GM12873 (cell line): ENCODE measurements at regions not wholly inside any gene's neighbourhood (a gene's known extent, or its start where the extent isn't known, plus 50 kb on each side); places are given as distances from the start of the nearest gene placed in this dataset.

ENCODE experiments used
- TF ChIP-seq, protein P1 (sequence below): IDR thresholded peaks from 2 replicates; pipeline ENCODE4 v1.5.1; 2012; ENCODE audit warnings: low read depth, mild to moderate bottlenecking, moderate library complexity, low read length, control low read depth; ENCODE audit not compliant: insufficient read depth; ENCODE audit errors: missing control alignments

GRCh38 chrX:151042842-151043241, 59.7 kb downstream of the HMGB3 start:
- TF ChIP-seq, protein P1, sequence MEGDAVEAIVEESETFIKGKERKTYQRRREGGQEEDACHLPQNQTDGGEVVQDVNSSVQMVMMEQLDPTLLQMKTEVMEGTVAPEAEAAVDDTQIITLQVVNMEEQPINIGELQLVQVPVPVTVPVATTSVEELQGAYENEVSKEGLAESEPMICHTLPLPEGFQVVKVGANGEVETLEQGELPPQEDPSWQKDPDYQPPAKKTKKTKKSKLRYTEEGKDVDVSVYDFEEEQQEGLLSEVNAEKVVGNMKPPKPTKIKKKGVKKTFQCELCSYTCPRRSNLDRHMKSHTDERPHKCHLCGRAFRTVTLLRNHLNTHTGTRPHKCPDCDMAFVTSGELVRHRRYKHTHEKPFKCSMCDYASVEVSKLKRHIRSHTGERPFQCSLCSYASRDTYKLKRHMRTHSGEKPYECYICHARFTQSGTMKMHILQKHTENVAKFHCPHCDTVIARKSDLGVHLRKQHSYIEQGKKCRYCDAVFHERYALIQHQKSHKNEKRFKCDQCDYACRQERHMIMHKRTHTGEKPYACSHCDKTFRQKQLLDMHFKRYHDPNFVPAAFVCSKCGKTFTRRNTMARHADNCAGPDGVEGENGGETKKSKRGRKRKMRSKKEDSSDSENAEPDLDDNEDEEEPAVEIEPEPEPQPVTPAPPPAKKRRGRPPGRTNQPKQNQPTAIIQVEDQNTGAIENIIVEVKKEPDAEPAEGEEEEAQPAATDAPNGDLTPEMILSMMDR: no peak

GRCh38 chrX:151073767-151074166, 90.6 kb downstream of the HMGB3 start:
- TF ChIP-seq, protein P1: no peak

GRCh38 chrX:151081016-151081415, 95.4 kb upstream of the GPR50 start:
- TF ChIP-seq, protein P1: no peak

GRCh38 chrX:151082077-151082948, 94.1 kb upstream of the GPR50 start:
- TF ChIP-seq, protein P1: peak; percentile 82

DNA sequence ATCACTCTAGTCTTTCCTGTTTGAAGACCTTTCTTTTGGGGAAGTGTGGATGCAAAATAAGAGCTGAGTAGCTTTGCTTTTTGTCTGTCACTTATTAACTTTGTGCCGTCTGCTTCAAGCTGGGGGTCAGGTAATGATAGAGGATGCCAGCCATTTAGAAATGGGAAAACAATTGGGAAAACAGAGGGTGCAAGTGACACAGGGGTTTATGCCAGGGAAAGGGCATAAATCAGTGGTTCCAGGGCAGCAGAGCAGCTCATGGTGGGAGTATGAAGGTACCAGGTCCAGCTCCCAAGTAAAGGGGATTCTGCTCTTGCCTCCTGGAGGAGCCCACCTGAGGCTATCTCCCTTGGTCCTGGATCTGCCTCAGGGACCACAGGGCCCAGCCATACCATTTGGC, 91.9 kb upstream of the GPR50 start:
- TF ChIP-seq, protein P1: no peak

GRCh38 chrX:151085207-151085606, 91.2 kb upstream of the GPR50 start:
- TF ChIP-seq, protein P1: no peak

DNA sequence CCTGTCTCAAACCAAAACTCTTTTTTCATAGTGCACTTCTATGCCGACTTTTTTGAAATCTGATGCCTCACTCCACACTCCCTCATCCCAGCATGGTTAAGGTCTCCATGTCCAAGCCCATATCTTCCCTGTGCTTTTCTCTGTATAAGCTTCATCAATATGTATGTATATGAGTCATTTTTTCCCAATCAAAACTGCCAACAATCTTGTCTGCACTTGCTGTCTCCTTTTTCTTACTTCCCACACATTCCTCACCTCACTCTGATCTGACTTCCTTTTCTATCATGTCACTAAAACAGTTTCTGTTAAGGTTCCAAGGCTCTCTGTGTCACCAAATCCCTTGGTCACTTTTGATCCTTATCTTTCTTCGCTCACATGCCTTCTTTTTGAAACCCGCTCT, 88.2 kb upstream of the GPR50 start:
- TF ChIP-seq, protein P1: no peak
